ENCODE measurements at regions not wholly inside any gene's neighbourhood (a gene's known extent, or its start where the extent isn't known, plus 50 kb on each side); places are given as distances from the start of the nearest gene placed in this dataset.

DNA sequence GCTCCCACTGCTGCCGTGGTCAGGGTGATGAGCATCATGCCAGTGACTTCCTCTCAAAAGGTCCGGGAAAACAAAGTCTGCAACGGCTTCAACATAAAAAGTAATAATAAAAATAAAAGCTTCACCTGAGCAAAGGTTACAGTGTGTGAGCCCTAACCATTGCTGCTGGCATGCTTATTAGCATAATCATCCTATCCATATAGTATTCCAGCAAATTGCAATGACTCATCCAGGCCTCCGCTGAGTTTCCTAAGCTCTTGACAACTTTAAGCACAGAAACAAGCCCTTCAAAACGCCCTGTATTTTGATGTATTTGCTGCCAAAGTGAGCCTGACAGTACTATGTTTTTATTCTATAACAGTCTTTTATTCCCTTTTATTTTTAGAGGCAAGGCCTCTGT is 100.5 kb downstream of the AASDH start:
- no peaks in the 10 kb centered on the region for H3K9me3 ChIP-seq (ENCODE audit: insufficient read depth, low read length)

DNA sequence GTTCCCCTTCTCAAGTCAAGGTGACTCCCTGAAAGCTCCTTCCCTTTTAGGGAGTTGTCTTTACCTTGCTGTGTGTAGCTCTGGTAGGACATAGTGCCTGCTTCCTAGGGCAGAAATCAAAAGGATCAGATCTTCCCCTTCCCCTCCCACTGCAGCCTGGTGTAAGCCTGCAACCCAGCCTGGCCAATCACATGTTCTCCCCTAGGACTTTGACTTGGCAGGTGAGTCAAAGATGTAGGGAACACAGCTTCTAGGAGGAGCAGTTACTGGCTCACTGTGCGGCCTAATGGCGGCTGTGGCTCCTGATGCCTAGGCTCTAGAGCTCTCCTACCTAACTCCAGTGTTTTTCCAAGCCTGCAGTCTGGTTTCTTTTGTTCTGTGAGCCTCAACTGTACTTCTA is 103.9 kb downstream of the AASDH start:
- Histone ChIP-seq H3K9me2 (replicated peaks; ENCODE audit: insufficient read depth, low read length) (no peaks in the 10 kb centered on the region), H3K4me2 (ENCODE audit: low read depth, low read length, poor library complexity, severe bottlenecking) (no peak overlapping the region), H3K27me3 (ENCODE audit: low read length) (no peaks in the 10 kb centered on the region), H3K9ac (ENCODE audit: low read length) (no peak overlapping the region), H2AFZ (ENCODE audit: low read depth, low read length, severe bottlenecking) (no peak overlapping the region), H3K27ac (ENCODE audit: low read depth, low read length) (no peak overlapping the region), H3F3A (ENCODE audit: insufficient read depth) (no peaks in the 10 kb centered on the region), H4K20me1 (ENCODE audit: low read depth, low read length) (no peaks in the 10 kb centered on the region), H3K36me3 (ENCODE audit: low read length) (no peaks in the 10 kb centered on the region), H3K9me3 (ENCODE audit: insufficient read depth, low read length) (no peaks in the 10 kb centered on the region), H3K4me3 (ENCODE audit: insufficient read depth, low read length, poor library complexity, severe bottlenecking) (no peak overlapping the region), H3K79me2 (ENCODE audit: insufficient read depth, low read length) (no peaks in the 10 kb centered on the region)
- TF ChIP-seq, protein P1, sequence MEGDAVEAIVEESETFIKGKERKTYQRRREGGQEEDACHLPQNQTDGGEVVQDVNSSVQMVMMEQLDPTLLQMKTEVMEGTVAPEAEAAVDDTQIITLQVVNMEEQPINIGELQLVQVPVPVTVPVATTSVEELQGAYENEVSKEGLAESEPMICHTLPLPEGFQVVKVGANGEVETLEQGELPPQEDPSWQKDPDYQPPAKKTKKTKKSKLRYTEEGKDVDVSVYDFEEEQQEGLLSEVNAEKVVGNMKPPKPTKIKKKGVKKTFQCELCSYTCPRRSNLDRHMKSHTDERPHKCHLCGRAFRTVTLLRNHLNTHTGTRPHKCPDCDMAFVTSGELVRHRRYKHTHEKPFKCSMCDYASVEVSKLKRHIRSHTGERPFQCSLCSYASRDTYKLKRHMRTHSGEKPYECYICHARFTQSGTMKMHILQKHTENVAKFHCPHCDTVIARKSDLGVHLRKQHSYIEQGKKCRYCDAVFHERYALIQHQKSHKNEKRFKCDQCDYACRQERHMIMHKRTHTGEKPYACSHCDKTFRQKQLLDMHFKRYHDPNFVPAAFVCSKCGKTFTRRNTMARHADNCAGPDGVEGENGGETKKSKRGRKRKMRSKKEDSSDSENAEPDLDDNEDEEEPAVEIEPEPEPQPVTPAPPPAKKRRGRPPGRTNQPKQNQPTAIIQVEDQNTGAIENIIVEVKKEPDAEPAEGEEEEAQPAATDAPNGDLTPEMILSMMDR (IDR thresholded peaks at IDR 0.05; ENCODE audit: insufficient read depth, low read length, poor library complexity, severe bottlenecking): no peak
- TF ChIP-seq EZH2phosphoT487 (conservative IDR thresholded peaks at IDR 0.05; ENCODE audit: low read length): no peak

More for the DNA sequence above, 100.5 kb downstream of the AASDH start:
- H3K9me2 ChIP-seq (replicated peaks; ENCODE audit: insufficient read depth, low read length): no peaks in the 10 kb centered on the region
- no peaks in the 10 kb centered on the region for H4K20me1 ChIP-seq (ENCODE audit: low read depth, low read length)
- H3K27ac ChIP-seq (ENCODE audit: low read depth, low read length): no peak overlapping the region
- H3K79me2 ChIP-seq (ENCODE audit: insufficient read depth, low read length): no peaks in the 10 kb centered on the region
- no peak overlapping the region for H3K9ac ChIP-seq (ENCODE audit: low read length)
- H3K36me3 ChIP-seq (ENCODE audit: low read length): no peaks in the 10 kb centered on the region
- no peaks in the 10 kb centered on the region for H3F3A ChIP-seq (ENCODE audit: insufficient read depth)
- no peak overlapping the region for H2AFZ ChIP-seq (ENCODE audit: low read depth, low read length, severe bottlenecking)
- H3K27me3 ChIP-seq (ENCODE audit: low read length): no peaks in the 10 kb centered on the region
- H3K4me2 ChIP-seq (ENCODE audit: low read depth, low read length, poor library complexity, severe bottlenecking): no peak overlapping the region
- no peak overlapping the region for H3K4me3 ChIP-seq (ENCODE audit: insufficient read depth, low read length, poor library complexity, severe bottlenecking)
- TF ChIP-seq EZH2phosphoT487 (conservative IDR thresholded peaks at IDR 0.05; ENCODE audit: low read length): no peak
- TF ChIP-seq, protein P1 (IDR thresholded peaks at IDR 0.05; ENCODE audit: insufficient read depth, low read length, poor library complexity, severe bottlenecking): no peak

DNA sequence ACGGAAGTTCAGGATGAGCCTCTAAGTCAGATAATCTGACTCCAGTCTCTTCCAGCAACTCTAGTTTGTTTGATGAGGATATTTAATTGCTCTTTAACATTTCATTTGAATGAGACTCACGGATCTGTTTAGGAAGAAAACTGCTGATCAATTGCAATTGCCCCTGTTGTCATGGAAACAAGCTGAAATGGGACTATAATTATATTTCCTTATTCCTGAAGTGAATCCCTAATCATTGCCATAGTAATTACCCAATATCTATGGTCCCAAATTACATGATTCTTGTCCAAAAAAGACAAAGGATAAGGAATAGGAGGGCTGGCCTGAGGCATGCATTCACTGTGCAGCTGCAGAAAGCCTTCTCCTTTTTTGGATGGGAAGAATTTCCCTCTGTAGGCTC is 105.3 kb downstream of the AASDH start:
- Histone ChIP-seq H3K9me2 (replicated peaks; ENCODE audit: insufficient read depth, low read length) (no peaks in the 10 kb centered on the region), H3K9ac (ENCODE audit: low read length) (no peak overlapping the region), H3K4me3 (ENCODE audit: insufficient read depth, low read length, poor library complexity, severe bottlenecking) (no peak overlapping the region), H3F3A (ENCODE audit: insufficient read depth) (no peaks in the 10 kb centered on the region), H2AFZ (ENCODE audit: low read depth, low read length, severe bottlenecking) (no peak overlapping the region), H4K20me1 (ENCODE audit: low read depth, low read length) (no peaks in the 10 kb centered on the region), H3K79me2 (ENCODE audit: insufficient read depth, low read length) (no peaks in the 10 kb centered on the region), H3K27me3 (ENCODE audit: low read length) (no peaks in the 10 kb centered on the region), H3K27ac (ENCODE audit: low read depth, low read length) (no peak overlapping the region), H3K4me2 (ENCODE audit: low read depth, low read length, poor library complexity, severe bottlenecking) (no peak overlapping the region), H3K9me3 (ENCODE audit: insufficient read depth, low read length) (no peaks in the 10 kb centered on the region), H3K36me3 (ENCODE audit: low read length) (no peaks in the 10 kb centered on the region)
- TF ChIP-seq, protein P1 (IDR thresholded peaks at IDR 0.05; ENCODE audit: insufficient read depth, low read length, poor library complexity, severe bottlenecking): no peak
- no peak for TF ChIP-seq EZH2phosphoT487 (conservative IDR thresholded peaks at IDR 0.05; ENCODE audit: low read length)
